Stomach (tissue), 8 donors: ENCODE measurements at regions not wholly inside any gene's neighbourhood (a gene's known extent, or its start where the extent isn't known, plus 50 kb on each side); places are given as distances from the start of the nearest gene placed in this dataset.

Source experiments
- DNase-seq, 2 donors: peaks; one replicate each; pipeline versions ENCODE4 v3.0.0 to v3.0.0-alpha.2; 2013 to 2019
- H3K27ac ChIP-seq, 5 donors: fragments of 200-600 bp in 4 of 5; sonication (generic) in 4 of 5; one replicate each; pipeline ENCODE4 v1.5.1; 2013 to 2019; ENCODE audit warnings: mild to moderate bottlenecking in 1 of 5, moderate library complexity in 1 of 5
- H3K27me3 ChIP-seq, 3 donors: fragments of 200-600 bp; sonication (generic); one replicate each; pipeline ENCODE4 v1.5.1; 2017 to 2019; ENCODE audit warnings: mixed run types in 1 of 3
- H3K36me3 ChIP-seq, 4 donors: fragments of 200-600 bp; sonication (generic); 1 replicate in 3 of 4; 2 replicates in 1 of 4; pipeline ENCODE4 v1.5.1; 2016 to 2019
- H3K4me1 ChIP-seq, 4 donors: fragments of 200-600 bp; sonication (generic); one replicate each; pipeline ENCODE4 v1.5.1; 2016 to 2019
- H3K4me3 ChIP-seq, 4 donors: fragments of 200-600 bp; sonication (generic) in 3 of 4; one replicate each; pipeline ENCODE4 v1.5.1; 2016 to 2019; ENCODE audit warnings: mild to moderate bottlenecking in 1 of 4
- H3K9me3 ChIP-seq, 4 donors: fragments of 200-600 bp; sonication (generic); one replicate each; pipeline ENCODE4 v1.5.1; 2016 to 2019
- CTCF ChIP-seq, 7 experiments: fragments of 450-650 bp in 4 of 7; fragments of 200-600 bp in 3 of 7; sonication (generic) in 3 of 7; IDR thresholded peaks; one replicate each; pipeline ENCODE4 v1.5.1; 2016 to 2019; ENCODE audit warnings: antibody characterized with exemption in 7 of 7, control low read depth in 2 of 7, mild to moderate bottlenecking in 1 of 7
- EP300 ChIP-seq: sonication (generic); formaldehyde crosslinking; IDR thresholded peaks from one replicate; pipeline ENCODE4 v1.6.1; 2017; ENCODE audit warnings: antibody characterized with exemption
- POLR2A ChIP-seq, 4 donors: fragments of 450-650 bp; IDR thresholded peaks; one replicate each; pipeline ENCODE4 v1.6.1; 2016; ENCODE audit warnings: antibody characterized with exemption in 4 of 4, control low read depth in 2 of 4, mild to moderate bottlenecking in 1 of 4, moderate library complexity in 1 of 4
- POLR2AphosphoS5 ChIP-seq, 3 donors: sonication (generic); formaldehyde crosslinking; IDR thresholded peaks; one replicate each; pipeline ENCODE4 v1.6.1; 2016; ENCODE audit warnings: antibody characterized with exemption in 3 of 3
- WGBS, 5 donors: extraction: QIAGEN DNeasy Blood & Tissue Kit in 3 of 5; methylation state at CpG; one replicate each; pipeline versions ENCODE4 v1.1.5 to v1.1.7; 2013 to 2018; 5-methylcytosine and 5-hydroxymethylcytosine counted together
- intact Hi-C: fragments of 100-400 bp; cut with DNase I; formaldehyde crosslinking; loops from one replicate; pipeline ENCODE4 v1.15.1; 2023; ENCODE audit warnings: low total_unique reads
- donor health status: healthy with polysubstance abuse.
- donor health status: Bipolar disorder and iron deficiency.
- donor health status: healthy.

- Histone ChIP-seq H3K27ac (no peak overlapping the region), H3K36me3 (no peaks in the 10 kb centered on the region), H3K4me1 (no peaks in the 10 kb centered on the region), H3K4me3 (no peak overlapping the region), H3K27me3 (no peaks in the 10 kb centered on the region), H3K9me3 (no peaks in the 10 kb centered on the region)
- WGBS, 5 donors: 62 to 78% (median 75%) methylated on average over 5 of the region's 5 CpGs
- intact Hi-C loops: no loop called here
- TF ChIP-seq POLR2AphosphoS5 (IDR thresholded peaks at IDR 0.05): no peak
- TF ChIP-seq POLR2A (IDR thresholded peaks at IDR 0.05): no peak
- no peak for TF ChIP-seq EP300
- no peak for TF ChIP-seq CTCF (IDR thresholded peaks at IDR 0.05)
- DNase-seq: no peak
Observed at GRCh38 chr1:208928349-208929010, 655.0 kb upstream of the CAMK1G start.

- no peak for DNase-seq
- TF ChIP-seq POLR2A (IDR thresholded peaks at IDR 0.05) (no peak), POLR2AphosphoS5 (IDR thresholded peaks at IDR 0.05) (no peak), EP300 (no peak), CTCF (IDR thresholded peaks at IDR 0.05) (no peak)
- 45 to 65% (median 55%) methylated on average over 3 of the region's 3 CpGs for WGBS, 5 donors
Observed at GRCh38 chr1:208929575-208929974, 653.9 kb upstream of the CAMK1G start.

GRCh38 chr1:208931936-208932335 is 651.6 kb upstream of the CAMK1G start:
- Histone ChIP-seq H3K36me3 (no peaks in the 10 kb centered on the region), H3K27ac (no peak overlapping the region), H3K4me3 (no peak overlapping the region), H3K27me3 (no peaks in the 10 kb centered on the region), H3K9me3 (no peaks in the 10 kb centered on the region), H3K4me1 (no peaks in the 10 kb centered on the region)
- intact Hi-C loops: no loop called here
- WGBS, 5 donors: 59 to 73% (median 72%) methylated on average over 3 of the region's 3 CpGs
- DNase-seq: no peak
- TF ChIP-seq POLR2A (IDR thresholded peaks at IDR 0.05) (no peak), POLR2AphosphoS5 (IDR thresholded peaks at IDR 0.05) (no peak), EP300 (no peak), CTCF (IDR thresholded peaks at IDR 0.05) (no peak)

More at GRCh38 chr1:208929575-208929974, 653.9 kb upstream of the CAMK1G start:
- Histone ChIP-seq H3K27me3 (no peaks in the 10 kb centered on the region), H3K4me3 (no peak overlapping the region), H3K4me1 (no peaks in the 10 kb centered on the region), H3K36me3 (no peaks in the 10 kb centered on the region), H3K27ac (no peak overlapping the region), H3K9me3 (no peaks in the 10 kb centered on the region)
- intact Hi-C loops: no loop called here

GRCh38 chr1:208933984-208934525 is 649.5 kb upstream of the CAMK1G start:
- intact Hi-C loops: no loop called here
- no peaks in the 10 kb centered on the region for H3K36me3 ChIP-seq
- no peak for TF ChIP-seq EP300
- no peak for TF ChIP-seq CTCF (IDR thresholded peaks at IDR 0.05)
- TF ChIP-seq POLR2AphosphoS5 (IDR thresholded peaks at IDR 0.05): no peak
- TF ChIP-seq POLR2A (IDR thresholded peaks at IDR 0.05): no peak
- no peak overlapping the region for H3K4me3 ChIP-seq
- H3K4me1 ChIP-seq: no peaks in the 10 kb centered on the region
- H3K27ac ChIP-seq: no peak overlapping the region
- WGBS, 5 donors: 76 to 88% (median 85%) methylated on average over 3 of the region's 3 CpGs
- no peaks in the 10 kb centered on the region for H3K27me3 ChIP-seq
- H3K9me3 ChIP-seq: no peaks in the 10 kb centered on the region
- DNase-seq: no peak
